ENCODE measurements at regions not wholly inside any gene's neighbourhood (a gene's known extent, or its start where the extent isn't known, plus 50 kb on each side); places are given as distances from the start of the nearest gene placed in this dataset.

DNA sequence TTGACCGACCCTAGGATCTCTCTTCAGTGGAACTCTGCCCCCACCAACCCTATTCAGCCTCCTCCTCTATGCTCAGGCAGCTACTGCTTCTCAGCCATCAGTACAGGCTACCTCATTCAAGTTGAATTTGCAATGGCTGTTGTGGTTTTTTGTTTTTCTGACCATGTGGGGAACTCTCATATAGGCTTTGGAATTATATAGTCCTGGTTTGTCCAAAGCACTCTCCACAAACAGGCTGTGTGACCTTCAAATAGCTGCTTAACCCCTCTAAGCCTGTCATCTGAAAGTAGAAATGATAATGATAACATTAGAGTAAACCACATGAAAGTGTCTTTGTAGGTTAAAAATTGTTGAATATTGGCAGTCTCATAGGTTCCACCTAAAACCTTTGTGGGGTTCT is 80.3 kb downstream of the UNC5CL start:
- TF ChIP-seq, protein P1, sequence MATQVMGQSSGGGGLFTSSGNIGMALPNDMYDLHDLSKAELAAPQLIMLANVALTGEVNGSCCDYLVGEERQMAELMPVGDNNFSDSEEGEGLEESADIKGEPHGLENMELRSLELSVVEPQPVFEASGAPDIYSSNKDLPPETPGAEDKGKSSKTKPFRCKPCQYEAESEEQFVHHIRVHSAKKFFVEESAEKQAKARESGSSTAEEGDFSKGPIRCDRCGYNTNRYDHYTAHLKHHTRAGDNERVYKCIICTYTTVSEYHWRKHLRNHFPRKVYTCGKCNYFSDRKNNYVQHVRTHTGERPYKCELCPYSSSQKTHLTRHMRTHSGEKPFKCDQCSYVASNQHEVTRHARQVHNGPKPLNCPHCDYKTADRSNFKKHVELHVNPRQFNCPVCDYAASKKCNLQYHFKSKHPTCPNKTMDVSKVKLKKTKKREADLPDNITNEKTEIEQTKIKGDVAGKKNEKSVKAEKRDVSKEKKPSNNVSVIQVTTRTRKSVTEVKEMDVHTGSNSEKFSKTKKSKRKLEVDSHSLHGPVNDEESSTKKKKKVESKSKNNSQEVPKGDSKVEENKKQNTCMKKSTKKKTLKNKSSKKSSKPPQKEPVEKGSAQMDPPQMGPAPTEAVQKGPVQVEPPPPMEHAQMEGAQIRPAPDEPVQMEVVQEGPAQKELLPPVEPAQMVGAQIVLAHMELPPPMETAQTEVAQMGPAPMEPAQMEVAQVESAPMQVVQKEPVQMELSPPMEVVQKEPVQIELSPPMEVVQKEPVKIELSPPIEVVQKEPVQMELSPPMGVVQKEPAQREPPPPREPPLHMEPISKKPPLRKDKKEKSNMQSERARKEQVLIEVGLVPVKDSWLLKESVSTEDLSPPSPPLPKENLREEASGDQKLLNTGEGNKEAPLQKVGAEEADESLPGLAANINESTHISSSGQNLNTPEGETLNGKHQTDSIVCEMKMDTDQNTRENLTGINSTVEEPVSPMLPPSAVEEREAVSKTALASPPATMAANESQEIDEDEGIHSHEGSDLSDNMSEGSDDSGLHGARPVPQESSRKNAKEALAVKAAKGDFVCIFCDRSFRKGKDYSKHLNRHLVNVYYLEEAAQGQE (IDR thresholded peaks at IDR 0.05; ENCODE audit: insufficient read depth in 1 of 2, low read depth in 2 of 2, low read length in 2 of 2): no peak
- no peak for TF ChIP-seq TAF1 (IDR thresholded peaks at IDR 0.05; ENCODE audit: borderline replicate concordance, insufficient read depth, low read length)
- TF ChIP-seq POLR2AphosphoS5 (IDR thresholded peaks at IDR 0.05; ENCODE audit: low read depth, low read length): no peak
- TF ChIP-seq SIN3A (IDR thresholded peaks at IDR 0.05; ENCODE audit: borderline replicate concordance, insufficient read depth, low read length): no peak

Data from PFSK-1 (cell line).